Spleen (tissue), 7 donors: ENCODE measurements at regions not wholly inside any gene's neighbourhood (a gene's known extent, or its start where the extent isn't known, plus 50 kb on each side); places are given as distances from the start of the nearest gene placed in this dataset.

Experiments used
- CTCF ChIP-seq, 11 experiments: fragments of 200-600 bp in 7 of 11; fragments of 450-650 bp in 4 of 11; sonication (generic) in 4 of 11; IDR thresholded peaks in 8 of 11; conservative IDR thresholded peaks in 3 of 11; 1 replicate in 7 of 11; 2 replicates in 4 of 11; pipeline versions ENCODE4 v1.4.0 to v1.8.0; 2016 to 2021; ENCODE audit warnings: antibody characterized with exemption in 11 of 11, inconsistent platforms in 4 of 11, mild to moderate bottlenecking in 1 of 11
- POLR2A ChIP-seq, 3 donors: fragments of 450-650 bp; IDR thresholded peaks; one replicate each; pipeline ENCODE4 v1.5.1; 2017; ENCODE audit warnings: antibody characterized with exemption in 3 of 3, mild to moderate bottlenecking in 1 of 3
- donor health status: DM: no; HTN: no; CAD: no; lungs with moderate emphysema.
- donor health status: DM: no; HTN: no; CAD: no.
- donor health status: DM: no; HTN: no; CAD: no.

GRCh38 chr10:36443233-36443632 lies 682.2 kb upstream of the ANKRD30A start:
- no peak for TF ChIP-seq CTCF (IDR thresholded peaks at IDR 0.05 in 8 of 11, conservative IDR thresholded peaks at IDR 0.05 in 3 of 11)
- no peak for TF ChIP-seq POLR2A (IDR thresholded peaks at IDR 0.05)
